ENCODE measurements at regions not wholly inside any gene's neighbourhood (a gene's known extent, or its start where the extent isn't known, plus 50 kb on each side); places are given as distances from the start of the nearest gene placed in this dataset.

DNA sequence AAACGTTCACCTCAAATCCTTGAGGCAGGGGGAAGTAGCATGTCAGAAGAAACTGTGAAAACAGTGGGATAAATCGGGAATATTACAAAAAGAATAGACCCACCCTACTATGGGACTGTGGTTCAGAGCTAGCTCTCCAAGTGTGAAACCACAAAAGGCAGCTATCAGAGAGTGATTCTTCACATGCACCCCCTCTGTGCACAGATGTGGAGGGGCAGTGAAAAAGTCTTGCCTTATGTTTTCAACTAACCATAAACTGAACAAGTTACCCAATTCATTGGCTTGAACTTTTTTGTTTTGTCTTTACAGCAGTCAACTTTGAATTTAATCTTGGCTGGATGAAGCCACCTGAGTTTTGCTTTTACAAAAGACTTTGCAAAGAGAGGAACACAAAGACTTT, 98.8 kb upstream of the NR4A3 start:
- FAIRE-seq, result no peak

DNA sequence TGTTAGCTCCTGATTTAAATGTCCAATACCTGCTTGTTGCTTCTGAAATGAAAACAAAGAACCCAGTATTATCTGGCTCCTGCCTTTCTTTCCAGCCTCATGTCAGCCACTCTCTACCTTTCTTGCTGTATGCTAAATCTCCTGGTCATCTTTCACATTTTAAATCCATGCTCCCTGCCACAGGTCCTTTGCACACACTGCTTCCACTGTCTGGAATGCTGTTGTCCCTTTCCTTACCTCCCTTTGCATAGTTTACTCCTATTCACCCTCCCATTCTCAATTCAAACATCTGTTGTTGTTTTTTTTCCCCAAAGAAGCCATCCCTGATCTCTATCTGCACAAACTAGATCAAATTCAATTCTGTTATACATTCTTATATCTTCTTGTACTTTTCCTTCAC, 97.0 kb upstream of the NR4A3 start:
- FAIRE-seq, result no peak

DNA sequence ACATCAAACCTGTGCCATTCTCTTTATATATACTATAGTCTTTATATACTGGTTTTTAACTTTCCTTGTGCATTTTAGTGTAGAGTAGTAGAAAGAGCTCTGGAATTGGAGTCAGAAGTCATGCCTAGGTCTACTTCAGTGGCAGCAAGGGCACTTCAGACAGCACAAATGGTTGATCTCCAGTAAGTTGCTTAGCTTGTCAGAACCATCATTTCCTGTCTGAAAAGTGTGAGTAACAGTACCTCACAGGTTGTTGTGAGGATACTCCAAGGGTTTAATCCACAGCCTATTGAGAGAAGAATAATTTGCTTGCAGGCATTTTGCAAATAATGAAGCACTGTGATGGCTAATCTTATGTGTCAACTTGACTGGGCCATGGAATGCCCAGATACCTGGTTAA, 95.8 kb upstream of the NR4A3 start:
- FAIRE-seq, result no peak

DNA sequence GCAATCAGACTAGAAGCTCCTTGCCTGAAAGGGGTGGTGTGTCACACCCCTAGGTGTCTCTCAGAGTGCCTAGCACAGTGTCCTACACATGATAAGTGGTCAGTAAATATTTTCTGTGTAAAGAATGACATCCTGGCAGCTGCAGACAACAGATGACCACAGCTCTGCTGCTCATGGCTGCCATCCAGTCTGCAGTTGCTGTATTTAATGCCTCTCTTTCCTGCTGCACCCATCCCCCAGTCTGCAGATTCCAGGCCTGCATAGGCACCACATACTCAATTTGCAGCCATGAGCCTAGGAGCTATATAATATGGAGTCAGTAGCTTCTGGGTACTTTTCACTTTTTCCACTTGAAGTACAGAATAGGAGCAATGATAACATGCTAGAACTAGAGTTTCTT, 94.9 kb upstream of the NR4A3 start:
- no peak for FAIRE-seq

DNA sequence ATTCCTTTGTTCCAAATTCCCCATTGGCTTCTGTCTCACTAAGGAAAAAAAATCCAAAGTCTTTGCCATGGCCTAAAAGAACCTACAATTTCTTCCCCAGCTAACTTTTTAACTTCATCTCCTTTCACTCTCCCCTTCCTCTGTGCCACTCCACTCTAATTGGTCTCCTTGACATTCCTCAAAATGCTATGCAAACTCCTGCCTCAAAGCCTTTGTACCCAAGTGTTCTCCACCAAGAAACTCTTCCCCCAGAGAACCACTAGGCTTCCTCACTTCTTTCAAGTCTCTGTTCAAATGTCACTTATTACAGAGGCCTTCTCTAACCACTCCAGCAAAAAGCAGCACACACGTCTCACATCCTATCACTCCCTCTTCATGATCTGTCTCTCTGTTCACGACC, 91.6 kb upstream of the NR4A3 start:
- FAIRE-seq, result no peak

DNA sequence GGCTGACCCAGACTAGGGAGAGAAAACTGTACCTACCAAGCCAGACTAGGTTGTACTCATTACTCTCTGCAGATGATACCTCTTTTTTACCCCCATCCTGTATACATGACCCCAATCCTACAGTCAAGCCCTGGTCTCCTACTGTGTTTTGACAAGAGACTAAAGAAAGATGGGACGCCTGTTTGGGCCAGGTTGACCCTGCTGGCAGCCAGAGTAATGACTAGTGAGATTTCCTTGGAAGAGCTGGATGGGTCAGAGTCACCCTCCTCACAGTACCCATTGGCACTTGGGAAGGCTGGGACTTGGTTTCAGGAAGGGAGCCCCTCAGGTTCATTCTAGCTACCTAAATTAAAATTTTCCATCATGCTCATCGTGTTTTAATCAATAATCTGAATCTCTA, 89.7 kb upstream of the NR4A3 start:
- no peak for FAIRE-seq

DNA sequence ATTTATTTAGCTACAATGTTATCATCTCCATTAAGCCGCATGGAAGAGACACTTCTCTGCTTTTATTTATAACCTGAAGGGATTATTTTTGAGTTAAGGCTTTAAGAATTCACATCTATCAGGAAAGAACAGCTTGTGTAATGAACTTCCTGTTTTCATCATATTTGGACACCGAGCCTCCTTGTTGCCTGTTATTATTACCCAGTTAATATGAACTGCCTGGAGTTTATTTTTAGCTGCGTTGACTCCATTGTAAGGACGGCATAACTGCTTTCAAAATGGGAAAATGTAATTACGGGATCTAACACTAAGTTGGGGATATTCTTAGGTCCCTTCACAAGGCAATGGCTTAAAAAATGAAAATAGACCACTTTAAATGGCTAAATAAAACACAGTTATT, 89.0 kb upstream of the NR4A3 start:
- no peak for FAIRE-seq

DNA sequence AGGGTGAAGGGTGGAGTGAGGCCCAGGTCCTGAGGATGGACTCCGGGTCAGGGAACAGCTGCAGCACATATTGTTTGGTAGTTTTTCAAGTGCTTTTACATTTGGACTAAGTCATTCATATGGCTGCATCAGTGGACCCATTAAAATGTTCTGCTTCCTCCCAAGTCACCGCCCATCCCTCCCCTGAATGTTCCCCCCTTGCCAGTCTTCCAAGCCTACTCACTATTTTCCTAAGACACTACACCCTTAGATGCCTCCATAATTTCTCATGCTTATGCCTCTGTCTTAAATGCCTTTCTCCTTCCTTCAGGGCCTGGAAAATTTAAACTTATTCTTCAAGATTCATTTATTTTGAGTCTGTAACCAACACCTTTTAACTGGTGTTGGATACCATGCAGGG, 86.6 kb upstream of the NR4A3 start:
- FAIRE-seq, result no peak

DNA sequence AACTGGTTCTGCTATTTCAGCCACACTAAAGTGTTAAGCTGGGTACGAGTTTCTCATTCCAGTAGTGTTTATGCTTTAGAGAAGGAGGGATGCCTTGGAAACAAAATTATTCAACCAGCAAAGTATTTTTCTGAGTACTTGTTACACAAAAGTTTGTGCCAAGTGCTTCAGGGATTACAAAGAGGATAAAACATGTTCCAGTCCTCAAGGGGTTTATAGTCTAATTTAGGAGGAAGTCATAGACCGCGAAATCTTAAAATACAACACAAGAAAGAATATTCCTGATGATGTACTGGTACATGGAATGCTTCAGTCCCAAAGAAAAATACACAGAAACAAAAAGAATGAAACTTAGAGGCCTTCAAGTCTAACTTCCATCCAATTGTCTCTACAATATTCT, 85.4 kb upstream of the NR4A3 start:
- no peak for FAIRE-seq

DNA sequence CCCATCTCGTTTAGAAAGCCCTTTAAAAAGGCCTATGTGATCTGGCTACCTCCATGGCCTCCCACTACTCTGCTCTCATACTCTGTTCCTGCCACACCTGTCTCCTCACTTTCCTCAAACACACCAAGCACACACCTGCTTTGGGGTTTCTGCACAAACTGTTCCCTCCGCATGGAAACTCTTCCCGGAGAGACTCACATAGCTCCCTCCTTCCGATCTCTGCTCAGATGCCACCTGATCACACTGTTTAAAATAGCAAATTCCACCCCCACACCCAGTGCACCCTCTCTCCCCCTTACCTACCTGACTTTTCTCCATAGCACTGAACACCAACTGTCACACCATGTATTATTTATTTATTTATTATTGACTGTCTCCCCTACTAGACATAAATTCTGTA, 84.0 kb upstream of the NR4A3 start:
- FAIRE-seq, result no peak

DNA sequence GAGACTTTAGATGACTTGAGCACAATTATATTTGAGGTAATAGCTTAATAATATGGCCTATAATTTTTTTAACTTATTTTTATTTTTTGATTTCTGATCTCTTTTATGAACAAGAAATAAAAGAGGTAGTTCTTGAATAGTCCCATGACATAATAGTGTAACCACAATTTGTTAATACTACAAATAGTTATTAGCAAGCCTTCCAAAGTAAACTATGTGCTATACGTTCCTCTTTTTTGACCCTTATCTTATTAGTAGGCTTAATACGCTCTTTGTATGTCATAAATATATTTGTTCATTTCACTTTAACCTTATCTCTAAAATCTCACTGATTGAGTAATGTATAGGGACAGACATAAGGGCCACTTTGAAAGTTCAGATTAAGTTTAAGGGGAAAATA, 78.7 kb upstream of the NR4A3 start:
- FAIRE-seq, result no peak

DNA sequence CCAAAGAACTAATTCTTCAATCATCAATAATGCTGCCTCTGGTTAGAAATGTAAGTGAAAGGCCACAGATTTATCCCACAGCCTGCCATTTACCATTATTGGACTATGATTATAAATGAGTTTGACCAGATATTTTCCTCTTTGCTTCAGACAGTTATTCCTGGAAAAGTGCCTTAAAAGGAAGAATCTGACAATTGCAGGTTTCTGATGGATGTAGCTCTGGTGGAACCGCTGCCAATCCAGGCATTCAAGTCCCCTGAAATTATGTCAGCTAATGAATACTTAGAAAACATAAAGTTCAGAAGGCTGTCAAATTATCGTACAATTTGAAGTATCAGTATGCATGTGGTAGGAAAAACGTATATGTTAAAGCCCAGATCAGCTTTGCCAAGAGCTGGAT, 78.2 kb upstream of the NR4A3 start:
- no peak for FAIRE-seq

DNA sequence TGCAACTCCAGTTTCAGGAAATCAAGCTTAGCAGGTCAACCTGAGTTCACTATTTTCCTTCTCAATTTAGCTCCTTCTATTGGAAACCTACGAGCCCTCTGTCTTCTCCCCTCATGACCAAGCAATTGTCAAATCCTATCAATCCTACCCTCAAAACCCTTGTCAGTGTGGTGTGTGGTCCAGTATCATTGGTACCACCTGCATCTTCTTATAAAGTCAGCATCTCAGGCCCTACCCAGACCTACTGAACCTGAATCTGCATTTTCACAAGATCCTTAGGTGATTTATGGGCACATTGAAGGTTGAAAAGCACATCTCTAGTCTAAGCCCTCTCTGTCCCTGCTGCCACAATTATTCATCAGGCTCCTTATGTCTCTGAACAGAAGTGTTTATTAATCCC, 77.6 kb upstream of the NR4A3 start:
- no peak for FAIRE-seq

DNA sequence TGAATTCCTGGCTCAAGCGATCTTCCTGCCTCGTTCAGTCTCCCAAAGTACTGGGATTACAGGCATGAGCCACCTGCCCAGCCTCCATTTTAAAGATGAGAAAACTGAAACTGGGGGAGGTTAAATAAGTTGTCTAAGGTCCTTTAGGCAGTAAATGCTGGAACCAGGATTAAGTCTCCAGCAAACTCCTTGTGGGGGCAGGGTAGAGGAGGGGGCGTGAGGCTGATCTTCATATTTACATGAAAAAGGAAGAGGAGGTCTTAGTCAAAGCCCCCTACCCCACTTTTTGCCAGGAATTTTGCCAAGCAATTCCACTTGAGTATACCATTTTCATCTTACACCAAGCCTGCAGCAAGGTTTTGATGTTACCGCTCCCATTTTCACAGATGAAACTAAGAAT, 76.6 kb upstream of the NR4A3 start:
- no peak for FAIRE-seq

DNA sequence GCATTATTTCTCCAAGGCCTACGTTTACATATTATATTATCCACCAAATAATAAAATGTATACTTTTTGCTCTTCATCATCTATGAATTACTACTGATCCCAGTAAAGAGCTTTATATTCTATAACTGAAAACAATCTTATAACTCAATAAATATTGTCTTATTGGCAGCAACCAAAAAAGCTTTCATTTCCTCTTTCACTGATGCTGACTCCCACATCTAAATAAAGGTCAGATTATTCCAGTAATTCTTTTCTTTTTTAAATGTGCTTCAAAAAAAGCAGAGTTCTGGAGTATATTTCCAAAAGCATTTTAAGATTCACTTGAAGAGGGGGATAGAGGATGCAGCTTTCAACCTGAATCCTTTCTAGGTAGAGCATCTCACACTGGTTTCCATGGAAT, 75.3 kb upstream of the NR4A3 start:
- no peak for FAIRE-seq

DNA sequence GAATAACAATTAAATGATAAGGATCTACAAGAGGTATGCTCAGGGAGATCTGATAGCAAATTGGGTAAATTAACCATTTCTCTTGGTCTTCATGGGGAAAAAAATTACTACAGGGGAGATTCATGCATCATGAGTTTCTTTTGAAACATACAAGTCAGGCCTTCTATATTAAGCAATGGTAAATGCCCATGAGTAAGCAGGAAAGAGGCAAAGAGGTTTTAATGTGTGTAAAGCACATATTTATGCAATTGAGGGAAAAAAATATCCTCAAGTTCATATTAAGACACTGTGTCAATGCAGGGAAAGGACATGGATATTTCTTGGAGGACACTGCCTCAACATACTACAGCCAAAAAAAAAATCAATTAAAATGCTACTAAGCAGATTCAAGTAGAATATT, 73.4 kb upstream of the NR4A3 start:
- no peak for FAIRE-seq

DNA sequence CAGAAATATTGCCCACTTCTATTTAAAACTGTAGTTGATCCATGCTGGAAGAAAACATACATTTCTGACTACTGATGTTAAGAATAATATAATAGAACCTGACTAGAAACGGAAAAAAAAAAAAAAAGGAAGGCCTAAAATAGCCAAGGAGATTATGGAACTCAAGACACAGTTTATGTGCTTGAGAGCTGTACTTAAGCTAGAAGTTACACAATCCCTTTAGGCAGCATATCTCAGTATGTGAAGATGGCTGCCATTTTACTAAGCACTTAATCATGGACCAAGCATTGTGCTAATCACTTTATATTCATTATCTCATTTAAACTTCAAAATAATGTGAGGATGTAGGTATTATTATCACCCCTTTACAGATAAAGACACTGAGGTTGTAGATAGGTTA, 73.0 kb upstream of the NR4A3 start:
- no peak for FAIRE-seq

DNA sequence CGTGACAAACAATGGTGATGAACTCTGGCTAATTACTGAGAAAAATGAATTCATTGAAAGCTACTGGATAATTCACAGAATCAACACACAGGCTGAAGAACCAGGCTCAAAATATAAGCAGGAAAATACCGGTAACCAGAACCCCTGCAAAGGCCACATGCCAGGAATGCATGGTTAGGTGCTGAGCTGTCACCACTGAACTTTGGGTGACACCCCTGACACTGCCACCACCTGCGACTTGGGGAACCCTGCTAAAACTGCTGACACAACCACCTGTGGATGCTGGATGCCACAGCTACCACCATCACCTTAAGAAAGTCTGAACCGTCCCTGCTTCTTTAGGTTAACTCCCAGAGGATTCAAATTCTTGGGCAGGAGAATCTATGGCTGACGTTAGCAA, 72.0 kb upstream of the NR4A3 start:
- no peak for FAIRE-seq

DNA sequence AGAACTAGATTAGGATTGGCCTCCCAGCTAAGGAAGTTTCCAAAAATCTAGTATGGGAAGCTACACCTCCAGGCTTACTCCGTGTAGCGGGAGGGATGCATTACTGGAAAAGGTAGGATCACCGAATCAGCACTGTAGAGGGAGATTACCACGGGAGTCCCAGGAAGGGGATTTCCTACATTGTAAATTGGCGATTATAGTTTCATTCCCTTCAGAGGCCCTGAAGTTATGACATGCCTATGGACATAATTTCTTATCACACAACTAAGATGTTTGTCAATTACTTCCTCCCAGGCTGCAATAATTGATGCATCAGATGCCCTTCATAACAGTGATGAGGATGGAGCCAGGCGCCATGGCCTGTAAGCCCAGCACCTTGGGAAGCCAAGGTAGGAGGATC, 71.2 kb upstream of the NR4A3 start:
- FAIRE-seq, result no peak

DNA sequence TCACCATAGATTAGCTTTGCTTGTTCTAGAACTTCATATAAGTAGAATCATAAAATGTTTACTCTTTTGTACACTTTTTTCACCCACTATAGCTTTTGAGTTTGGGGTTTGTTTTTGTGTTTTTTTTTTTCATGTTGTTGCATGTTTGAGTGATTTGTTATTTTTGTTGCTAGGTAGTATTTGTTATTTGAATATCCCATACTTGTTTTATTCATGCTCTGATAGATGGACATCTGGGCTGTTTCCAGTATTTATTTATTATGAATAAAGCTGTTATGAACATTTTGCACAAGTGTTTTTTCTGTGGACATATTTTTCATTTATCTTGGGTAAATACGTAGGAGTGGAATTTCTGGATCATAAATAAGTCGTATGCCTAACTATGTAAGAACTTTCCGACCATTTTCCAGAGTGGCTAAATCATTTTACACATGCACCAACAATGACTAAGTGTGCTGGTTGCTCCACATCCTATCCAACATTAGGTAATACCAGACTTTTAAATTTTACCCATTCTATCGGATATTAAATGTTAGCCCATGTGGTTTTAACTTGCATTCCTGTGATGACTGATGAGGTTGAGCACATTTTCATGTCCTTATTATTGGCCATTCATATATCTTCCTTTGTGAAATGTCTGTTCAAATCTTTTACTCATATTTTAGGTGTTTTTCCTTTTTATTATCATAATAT, 69.1 kb upstream of the NR4A3 start:
- no peak for FAIRE-seq

DNA sequence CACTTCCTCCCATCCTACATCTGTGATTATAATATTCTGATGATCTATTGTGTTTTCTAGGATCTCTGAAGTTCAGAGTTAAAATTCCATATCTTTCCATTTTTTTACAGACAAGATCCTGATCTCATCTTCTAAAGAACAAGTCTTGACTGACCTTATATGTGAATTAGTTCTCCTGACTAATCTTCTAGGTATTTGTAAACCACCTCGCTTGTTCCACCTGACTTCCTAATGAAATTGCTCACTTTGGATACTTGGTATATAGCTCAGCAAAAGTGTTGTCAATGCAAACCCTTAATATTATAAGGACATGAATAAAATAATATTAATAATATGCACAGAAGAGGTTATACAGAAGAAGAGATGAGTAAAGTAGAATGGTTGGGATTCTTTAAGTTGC, 68.2 kb upstream of the NR4A3 start:
- no peak for FAIRE-seq

DNA sequence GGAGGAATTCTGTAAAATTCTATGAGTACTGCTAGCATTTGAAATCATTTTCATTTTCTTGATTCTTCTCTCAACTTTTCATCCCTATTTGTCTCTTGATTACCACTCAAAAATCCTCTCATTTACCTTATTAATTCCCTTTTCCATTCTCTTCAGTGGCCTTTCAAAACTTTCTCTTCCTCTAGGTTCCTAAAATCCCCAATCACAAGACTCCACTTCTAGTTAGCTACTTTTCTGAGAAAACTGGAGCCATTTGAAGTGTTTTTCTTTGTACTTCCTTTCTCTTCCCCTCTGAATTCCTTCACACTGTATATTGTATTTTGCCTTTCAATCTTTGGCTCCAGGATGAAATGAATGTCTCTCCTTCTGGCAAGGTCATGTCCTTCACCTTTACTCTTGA, 61.3 kb upstream of the NR4A3 start:
- no peak for FAIRE-seq

DNA sequence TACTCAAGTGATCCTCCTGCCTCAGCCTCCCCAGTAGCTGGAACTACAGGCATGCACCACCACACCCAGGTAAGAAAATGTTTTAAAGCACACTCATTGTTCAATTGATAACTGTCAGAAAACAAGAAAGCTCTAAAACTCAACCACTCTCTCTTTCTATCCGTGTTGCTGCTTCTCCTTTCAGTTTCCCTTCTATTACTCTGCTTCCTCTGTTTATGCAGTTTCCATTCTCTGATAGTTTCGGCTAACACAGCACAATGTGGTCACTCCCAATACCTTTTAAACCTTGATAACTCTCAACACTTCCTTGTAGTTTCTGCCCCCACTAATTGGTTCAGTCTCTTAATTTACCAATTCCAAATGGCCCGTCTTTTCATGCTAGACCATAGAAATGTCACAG, 59.2 kb upstream of the NR4A3 start:
- FAIRE-seq, result no peak
